Heart right ventricle (tissue), 16 donors: ENCODE measurements at regions not wholly inside any gene's neighbourhood (a gene's known extent, or its start where the extent isn't known, plus 50 kb on each side); places are given as distances from the start of the nearest gene placed in this dataset.

Experiments
- ATAC-seq, 8 donors: fragments of 200-7000 bp; cut with Tn5 transposase; one replicate each; pipeline ENCODE4 v1.9.1; 2020; ENCODE audit warnings: mild to moderate bottlenecking in 8 of 8, moderate library complexity in 8 of 8, moderate number of reproducible peaks in 1 of 8
- DNase-seq, 2 donors: peaks; one replicate each; pipeline ENCODE4 v3.0.0-alpha.2; 2020
- H3K27ac ChIP-seq, 10 donors: fragments of 200-600 bp; sonication (generic) in 2 of 10; one replicate each; pipeline versions ENCODE4 v1.5.0 to v1.8.0; 2020 to 2022; ENCODE audit warnings: mild to moderate bottlenecking in 3 of 10
- H3K27me3 ChIP-seq, 7 donors: fragments of 200-600 bp; one replicate each; pipeline ENCODE4 v1.8.0; 2021 to 2022; ENCODE audit warnings: mild to moderate bottlenecking in 2 of 7
- H3K36me3 ChIP-seq, 9 donors: fragments of 200-600 bp; sonication (generic) in 1 of 9; one replicate each; pipeline versions ENCODE4 v1.5.0 to v1.8.0; 2020 to 2022; ENCODE audit warnings: mild to moderate bottlenecking in 2 of 9
- H3K4me1 ChIP-seq, 9 donors: fragments of 200-600 bp; sonication (generic) in 1 of 9; one replicate each; pipeline versions ENCODE4 v1.5.0 to v1.8.0; 2020 to 2022; ENCODE audit warnings: mild to moderate bottlenecking in 4 of 9
- H3K4me3 ChIP-seq, 10 donors: fragments of 200-600 bp; sonication (generic) in 2 of 10; one replicate each; pipeline versions ENCODE4 v1.5.0 to v1.8.0; 2020 to 2022; ENCODE audit warnings: mild to moderate bottlenecking in 7 of 10, moderate library complexity in 2 of 10
- H3K9me3 ChIP-seq, 11 donors: fragments of 200-600 bp in 10 of 11; sonication (generic) in 2 of 11; one replicate each; pipeline versions ENCODE4 v1.5.0 to v1.8.0; 2013 to 2022; ENCODE audit warnings: mild to moderate bottlenecking in 2 of 11, control low read depth in 1 of 11, moderate library complexity in 1 of 11
- CTCF ChIP-seq, 9 donors: fragments of 200-600 bp; sonication (generic) in 2 of 9; IDR thresholded peaks; one replicate each; pipeline versions ENCODE4 v1.5.0 to v1.8.0; 2021 to 2022; ENCODE audit warnings: antibody characterized with exemption in 9 of 9, mild to moderate bottlenecking in 5 of 9, moderate library complexity in 1 of 9
- WGBS, 2 donors: extraction: QIAGEN DNeasy Blood & Tissue Kit; methylation state at CpG; one replicate each; pipeline ENCODE4 v1.1.7; 2013; ENCODE audit warnings: inconsistent platforms in 1 of 2; 5-methylcytosine and 5-hydroxymethylcytosine counted together
- intact Hi-C, 10 donors: fragments of 100-400 bp; cut with DNase I; formaldehyde crosslinking; loops; one replicate each; pipeline versions ENCODE4 v1.11.1 to v1.14.2; 2022
- donor health status: Arrhythmogenic right ventricular cardiomyopathy.
- donor health status: ischemic (EF 13 %, LVEDD 7.1; RV severe dilation, severe dysfunction).
- donor health status: healthy with polysubstance abuse.
- donor health status: DM: no; HTN: yes; CAD: no.
- donor health status: DM: no; HTN: no; CAD: no.
- donor health status: ischemic (EF 25% LVEDD 6.9; RV normal size, moderate dysfunction).
- donor health status: ischemic (EF 25% LVEDD 5.7; RV mildly dilated, moderate dysfunction).
- donor health status: healthy.
- donor health status: DM: yes; HTN: yes; CAD: no.
- donor health status: Ischemic cardiomyopathy.
- donor health status: ischemic (EF 35%, LVEDD 5.7; RV mildly dilated, moderate dysfunction).
- donor health status: nonischemic (EF 11% LVEDD 7.7; RV severe dilation, severe dysfunction).
- donor health status: DM: yes; HTN: yes; CAD: no.
- donor health status: PGD.
- donor health status: ischemic (EF 29% LVEDD 5.4; RV normal size, mild dysfunction).
- donor health status: nonischemic (EF 23%, LVEDD 6.1; RV moderate dilation, normal function).

GRCh38 chr11:129611661-129612446 lies 203.8 kb upstream of the TMEM45B start:
- H3K9me3 ChIP-seq = no peaks in the 10 kb centered on the region
- H3K27me3 ChIP-seq = peaks cover 0 to 7% (median 3%) of the 10 kb centered on the region in 7 donors
- no peak overlapping the region for H3K27ac ChIP-seq
- no peaks in the 10 kb centered on the region for H3K36me3 ChIP-seq
- ATAC-seq = no peak
- TF ChIP-seq CTCF (IDR thresholded peaks at IDR 0.05) = no peak
- no peaks in the 10 kb centered on the region for H3K4me1 ChIP-seq
- no peak for DNase-seq
- WGBS, 2 donors = 42 to 48% methylated on average over 17 of the region's 17 CpGs
- H3K4me3 ChIP-seq = no peak overlapping the region
- intact Hi-C loops = no loop called here

GRCh38 chr11:129612447-129612961 lies 203.1 kb upstream of the TMEM45B start:
- intact Hi-C loops = no loop called here
- no peak for TF ChIP-seq CTCF (IDR thresholded peaks at IDR 0.05)
- no peak for DNase-seq
- peaks cover 0 to 14% (median 10%) of the 10 kb centered on the region in 7 donors for H3K27me3 ChIP-seq
- 59 to 68% methylated on average over 8 of the region's 8 CpGs for whole genome bisulfite sequencing, 2 donors
- no peaks in the 10 kb centered on the region for H3K9me3 ChIP-seq
- H3K36me3 ChIP-seq = no peaks in the 10 kb centered on the region
- H3K4me3 ChIP-seq = no peak overlapping the region
- no peak for ATAC-seq
- H3K4me1 ChIP-seq = no peaks in the 10 kb centered on the region
- H3K27ac ChIP-seq = no peak overlapping the region

GRCh38 chr11:129613071-129613470 lies 202.6 kb upstream of the TMEM45B start:
- intact Hi-C loops = no loop called here
- WGBS, 2 donors = 80 to 84% methylated on average over 3 of the region's 3 CpGs
- no peak overlapping the region for H3K27ac ChIP-seq
- H3K4me3 ChIP-seq = no peak overlapping the region
- DNase-seq = no peak
- H3K36me3 ChIP-seq = no peaks in the 10 kb centered on the region
- H3K4me1 ChIP-seq = no peaks in the 10 kb centered on the region
- no peak for ATAC-seq
- peaks cover 0 to 20% (median 15%) of the 10 kb centered on the region in 7 donors for H3K27me3 ChIP-seq
- H3K9me3 ChIP-seq = no peaks in the 10 kb centered on the region
- TF ChIP-seq CTCF (IDR thresholded peaks at IDR 0.05) = no peak

- Histone ChIP-seq H3K36me3 (no peaks in the 10 kb centered on the region), H3K4me3 (no peak overlapping the region), H3K27ac (no peak overlapping the region), H3K27me3 (peaks cover 0 to 28% (median 20%) of the 10 kb centered on the region in 7 donors), H3K9me3 (no peaks in the 10 kb centered on the region), H3K4me1 (no peaks in the 10 kb centered on the region)
- intact Hi-C loops = no loop called here
- TF ChIP-seq CTCF (IDR thresholded peaks at IDR 0.05) = no peak
- 68 to 74% methylated on average over 11 of the region's 11 CpGs for WGBS, 2 donors
- no peak for DNase-seq
- ATAC-seq = no peak
These were observed 201.2 kb upstream of the TMEM45B start for GRCh38 chr11:129614256-129614944.
